DMS53 treated with DMSO at 0.1 percent for 48 hours (cell line): ENCODE measurements at regions not wholly inside any gene's neighbourhood (a gene's known extent, or its start where the extent isn't known, plus 50 kb on each side); places are given as distances from the start of the nearest gene placed in this dataset.
"Not testable (repeated sequence)": the region's sequence is repeated elsewhere in the genome, so short reads cannot be mapped to it uniquely, and the experiment has no call there.

ENCODE experiments used
- DNase-seq: peaks from one replicate; lab custom pipeline; 2025; ENCODE audit not compliant: unreplicated experiment; lab: John Stamatoyannopoulos, UW

DNA sequence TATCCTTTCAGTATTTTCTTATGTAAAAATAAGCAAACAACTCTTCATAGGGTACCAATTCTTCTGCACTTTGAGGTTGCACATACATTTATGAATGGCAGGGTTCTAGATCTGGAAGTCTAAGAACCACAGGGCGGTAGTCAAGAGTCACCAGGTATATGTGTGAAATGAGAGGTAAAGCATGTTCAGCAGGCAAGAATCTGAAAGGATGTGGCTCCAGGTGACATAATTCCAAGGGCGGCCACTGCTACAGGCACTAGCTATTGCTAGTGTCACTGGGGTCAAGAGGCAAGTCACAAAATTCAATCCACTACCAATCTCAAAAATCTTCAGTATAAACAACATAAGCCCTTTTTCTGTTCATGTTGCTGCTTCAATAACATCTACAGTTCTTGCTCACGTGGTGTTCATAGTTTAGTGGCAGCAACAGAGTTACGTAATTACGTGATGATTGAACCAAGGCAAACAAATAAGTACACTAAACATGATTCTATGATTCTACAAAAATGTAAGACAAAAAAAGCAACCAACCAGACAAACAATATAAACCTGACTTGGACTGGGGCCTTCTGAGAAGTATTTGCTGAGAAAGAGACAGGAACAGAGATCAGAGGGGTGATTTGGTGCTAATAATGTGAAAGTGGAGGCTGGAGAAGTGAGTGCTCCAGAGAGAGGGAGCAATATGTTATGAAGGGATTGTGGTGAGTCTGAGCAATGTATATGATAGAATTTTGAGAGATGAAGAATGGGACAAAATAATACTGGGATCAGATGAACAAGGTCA lies 101.7 kb downstream of the NAA11 start:
- no peak for DNase-seq

DNA sequence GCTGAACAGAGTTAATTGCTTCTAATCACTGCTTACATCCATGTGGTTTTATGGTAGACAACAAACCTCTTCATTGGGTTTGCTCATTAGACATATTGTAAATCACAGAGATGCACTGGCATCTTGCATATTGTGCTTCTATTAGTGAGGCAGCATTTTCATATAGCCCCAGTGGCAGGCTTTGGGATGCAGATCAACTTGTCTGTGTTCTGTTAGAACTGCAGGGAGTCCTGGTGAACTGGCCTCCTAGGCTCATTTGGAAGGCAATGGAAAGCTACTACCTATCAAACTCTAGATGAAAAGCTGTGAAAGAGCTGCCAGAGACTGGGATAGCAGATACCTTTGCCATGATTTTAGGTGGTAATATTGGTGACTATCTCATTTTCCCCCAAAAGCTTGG lies 108.8 kb downstream of the NAA11 start:
- no peak for DNase-seq

DNA sequence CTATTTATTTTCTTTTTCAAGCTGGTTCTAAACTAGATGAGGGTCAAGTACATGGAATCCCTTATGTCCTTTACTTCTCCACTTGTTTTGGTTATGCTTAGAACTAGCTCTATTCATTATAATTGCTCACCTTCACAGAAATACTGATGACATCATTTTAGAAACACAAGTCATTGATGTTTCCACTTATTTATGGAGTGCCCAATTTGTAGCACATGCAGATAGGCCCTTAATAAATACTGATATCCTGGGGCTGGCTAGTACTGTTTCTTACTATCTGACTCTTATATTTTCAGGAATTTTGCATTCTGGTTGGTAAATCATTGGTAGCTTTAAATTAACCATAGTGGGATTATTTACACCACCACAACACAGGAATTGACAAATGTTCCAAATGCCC lies 112.2 kb downstream of the NAA11 start:
- no peak for DNase-seq

DNA sequence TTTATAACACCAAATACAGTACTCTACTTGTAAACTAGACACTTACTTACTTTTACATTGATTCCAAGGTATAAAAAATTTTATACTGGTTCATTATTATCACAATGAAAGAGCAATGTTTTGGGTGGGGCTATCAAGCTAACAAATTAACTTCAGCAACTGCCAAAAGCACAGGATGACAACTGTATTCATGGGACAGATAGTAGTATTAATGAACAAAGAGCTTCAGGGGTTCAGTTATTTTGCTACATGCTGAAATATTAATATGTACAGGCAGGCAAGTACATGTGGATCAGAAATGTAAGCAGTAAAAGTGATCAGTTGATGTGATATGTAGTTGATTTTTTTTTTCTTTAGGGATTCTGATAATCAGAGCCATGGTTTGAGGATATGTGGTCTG lies 112.9 kb downstream of the NAA11 start:
- no peak for DNase-seq

DNA sequence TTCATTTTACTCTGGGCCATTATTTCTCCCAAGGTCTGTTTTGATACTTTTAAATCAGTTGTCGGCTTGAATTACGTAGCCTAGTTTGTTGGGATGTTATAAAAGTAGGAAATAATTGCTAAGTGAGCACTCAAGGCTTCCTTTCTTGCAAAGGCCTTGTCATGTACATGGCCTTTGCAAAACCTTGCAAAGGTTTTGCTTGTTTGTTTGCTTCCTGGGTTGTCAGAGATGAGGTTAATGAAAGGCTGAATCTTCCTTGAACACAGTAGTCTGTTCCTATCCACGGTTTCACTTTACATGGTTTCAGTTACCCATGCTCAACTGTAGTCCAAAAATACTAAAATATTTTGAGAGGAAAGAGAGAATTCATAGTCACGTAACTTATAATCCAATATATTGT lies 113.5 kb downstream of the NAA11 start:
- no peak for DNase-seq

DNA sequence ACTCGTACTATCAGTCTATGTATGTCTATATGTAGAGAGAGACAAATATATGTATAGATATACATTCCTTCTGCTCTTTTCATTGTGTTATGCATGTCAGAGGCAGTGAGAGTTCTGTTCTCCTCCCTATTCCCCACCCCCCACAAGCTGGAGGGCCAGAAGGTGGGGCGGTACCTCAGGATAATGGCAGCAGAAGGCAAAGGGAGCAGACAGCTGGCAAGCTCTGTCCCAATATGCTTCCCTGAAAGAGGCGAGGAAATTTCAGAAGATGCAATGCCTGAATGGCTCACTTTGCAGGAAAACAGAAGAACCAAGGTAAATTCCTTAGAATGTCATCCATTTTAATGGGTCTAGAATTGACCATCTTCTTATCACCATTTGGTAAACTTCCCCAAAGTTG lies 114.4 kb downstream of the NAA11 start:
- DNase-seq = no peak

DNA sequence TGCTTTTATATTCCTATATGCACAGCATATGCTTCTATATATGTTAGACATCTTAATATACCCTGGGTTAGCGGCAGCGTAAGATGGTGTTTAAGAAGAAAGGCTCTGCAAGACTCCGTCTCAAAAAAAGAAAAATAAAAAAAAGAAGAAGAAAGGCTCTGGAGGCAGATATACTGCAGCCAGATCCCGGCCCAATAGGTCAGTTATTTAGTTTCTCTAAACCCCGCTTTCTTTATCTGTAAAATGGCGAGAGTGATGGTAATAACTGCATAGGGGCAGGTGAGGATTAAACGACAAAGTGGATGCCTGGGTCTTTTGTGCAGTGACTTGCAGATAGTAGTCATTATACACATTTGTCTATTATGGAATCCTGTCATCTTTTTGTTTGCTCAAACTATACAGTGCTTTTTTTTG lies 115.2 kb downstream of the NAA11 start:
- DNase-seq = no peak

DNA sequence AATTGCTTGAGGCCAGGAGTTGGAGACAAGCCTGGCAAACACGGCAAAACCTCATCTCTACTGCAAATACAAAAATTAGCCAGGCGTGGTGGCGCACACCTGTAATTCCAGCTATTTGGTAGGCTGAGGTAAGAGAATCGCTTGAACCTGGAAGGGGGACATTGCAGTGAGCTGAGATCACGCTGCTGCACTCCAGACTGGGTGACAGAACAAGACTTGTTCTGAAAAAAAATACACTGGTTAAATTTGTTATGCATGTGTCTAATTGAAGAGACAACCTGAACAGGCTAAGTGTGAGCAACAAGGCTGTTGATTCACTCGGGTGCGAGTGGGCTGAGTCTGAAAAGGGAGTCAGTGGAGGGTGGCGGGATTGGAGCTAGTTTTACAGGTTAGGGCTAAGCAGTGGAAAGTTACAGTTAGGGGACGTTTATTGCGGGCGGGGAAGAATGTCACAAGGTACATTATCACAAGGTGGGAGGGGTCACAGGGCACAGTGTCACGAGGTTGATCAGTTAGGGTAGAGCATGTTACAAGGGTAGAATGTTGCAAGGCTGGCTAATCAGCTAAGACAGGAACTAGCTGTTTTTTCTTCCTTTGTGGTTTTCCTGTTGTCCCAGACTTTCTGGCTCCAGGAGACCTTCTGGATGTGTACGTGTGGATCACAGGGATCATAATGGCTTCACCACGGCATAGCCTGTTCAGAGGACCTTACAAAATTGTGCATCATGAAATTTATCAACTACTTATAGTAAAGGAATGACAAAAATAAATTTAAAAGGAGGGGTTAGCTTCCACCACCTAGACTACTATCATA lies 115.8 kb downstream of the NAA11 start:
- no peak for DNase-seq

DNA sequence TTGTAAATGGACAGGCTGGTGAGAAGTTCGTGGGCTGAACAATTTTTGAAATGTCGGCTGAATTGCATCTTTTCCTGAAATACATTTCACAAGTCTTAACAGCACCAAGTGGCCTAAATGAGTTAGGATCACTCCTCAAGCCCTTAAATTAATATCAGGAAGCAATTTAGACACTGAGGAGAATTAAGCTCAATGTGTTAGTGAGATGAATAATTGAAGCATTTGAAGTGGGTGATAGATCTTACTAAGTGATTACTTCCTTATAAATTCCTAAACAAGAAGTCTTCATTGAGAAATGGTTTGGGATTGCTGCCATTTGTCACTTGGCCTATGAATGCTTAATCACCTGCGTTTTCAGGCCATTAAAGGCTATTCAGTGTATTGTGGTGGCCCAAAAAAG lies 116.8 kb downstream of the NAA11 start:
- no peak for DNase-seq

DNA sequence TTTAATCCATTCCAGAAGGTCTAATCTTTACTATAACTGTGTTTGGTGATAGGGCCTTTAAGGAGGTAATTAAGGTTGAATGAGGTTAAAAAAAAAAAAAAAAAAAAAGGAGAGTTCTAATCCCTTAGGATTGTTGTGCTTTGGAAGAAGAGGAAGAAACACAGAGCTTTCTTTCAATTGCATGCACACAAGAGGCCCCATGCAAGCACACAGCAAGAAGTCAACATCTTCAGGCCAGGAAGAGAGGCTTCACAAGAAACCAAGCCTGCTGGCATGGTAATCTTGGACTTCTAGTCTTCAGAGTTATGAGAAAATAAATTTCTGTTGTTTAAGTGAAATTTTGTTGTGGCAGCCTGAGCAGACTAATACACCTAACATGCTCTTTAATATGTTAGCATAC lies 118.6 kb downstream of the NAA11 start:
- no peak for DNase-seq

DNA sequence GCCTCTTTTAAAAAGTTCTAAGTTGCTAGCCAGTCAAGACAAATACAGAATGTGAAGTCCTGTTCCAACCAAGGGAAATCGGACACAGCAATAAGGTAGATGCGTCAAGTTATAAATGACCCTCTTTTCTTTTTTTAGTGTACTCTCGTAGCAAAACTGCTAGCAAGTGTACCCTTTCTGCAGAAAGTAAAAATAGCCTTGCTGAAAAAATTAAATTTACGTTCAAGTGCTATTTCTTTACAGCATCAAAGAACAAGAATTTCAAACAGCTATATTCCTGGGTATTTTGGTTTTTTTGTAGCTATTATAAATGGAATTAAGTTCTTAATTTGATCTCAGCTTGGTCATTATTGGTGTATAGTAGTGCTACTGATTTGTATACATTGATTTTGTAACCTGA lies 119.2 kb downstream of the NAA11 start:
- DNase-seq = no peak

DNA sequence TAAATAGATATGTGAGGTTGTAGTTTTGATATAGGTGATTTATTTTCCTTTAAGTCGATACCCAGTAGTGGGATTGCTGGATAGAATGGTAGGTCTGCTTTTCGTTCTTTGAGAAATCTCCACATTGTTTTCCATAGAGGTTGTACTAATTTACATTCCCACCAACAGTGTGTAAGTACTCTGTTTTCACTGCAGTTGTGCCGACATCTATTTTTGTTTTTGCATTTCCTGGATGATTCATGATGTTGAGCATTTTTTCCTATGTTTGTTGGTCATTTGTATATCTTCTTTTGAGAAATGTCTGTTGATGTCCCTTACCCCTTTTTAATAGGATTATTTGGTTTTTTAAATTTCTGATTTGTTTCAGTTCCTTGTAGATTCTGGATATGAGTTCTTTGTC lies 120.7 kb downstream of the NAA11 start:
- DNase-seq = no peak

DNA sequence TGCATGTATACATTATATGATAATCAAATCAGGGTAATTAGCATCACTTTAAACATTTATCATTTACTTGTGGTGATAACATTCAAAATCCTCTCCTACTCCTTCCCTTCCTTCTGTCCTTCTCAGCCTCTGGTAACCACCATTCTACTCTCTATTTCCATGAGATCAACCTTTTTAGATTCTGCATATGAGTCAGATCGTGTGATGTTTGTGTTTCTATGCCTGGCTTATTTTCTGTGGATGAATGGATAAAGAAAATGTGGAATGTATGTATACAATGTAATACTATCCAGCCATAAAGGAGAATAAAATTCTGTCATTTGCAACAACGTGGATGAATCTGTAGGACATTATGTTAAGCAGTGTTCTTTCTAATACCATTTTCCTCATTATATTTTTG lies 123.9 kb downstream of the NAA11 start:
- peak; percentile 72 for DNase-seq

DNA sequence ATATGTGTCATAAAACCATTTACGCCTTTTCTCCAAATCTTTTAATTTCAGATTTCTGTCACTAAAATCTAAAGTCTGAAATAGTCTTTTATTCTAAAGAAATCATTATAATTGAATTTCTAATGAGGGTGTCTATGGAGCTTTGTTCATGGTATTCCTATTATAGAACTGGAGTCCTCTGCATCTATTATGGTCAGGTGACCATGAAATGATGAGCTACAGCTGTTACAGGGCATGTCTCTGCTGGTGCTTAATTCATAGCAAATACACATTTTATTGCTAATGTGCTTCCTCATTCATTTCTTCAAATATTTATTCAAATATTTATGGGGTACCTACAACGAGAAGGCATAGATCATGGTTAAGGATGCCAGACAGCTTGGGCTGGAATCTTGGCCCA lies 126.1 kb downstream of the NAA11 start:
- DNase-seq = no peak

DNA sequence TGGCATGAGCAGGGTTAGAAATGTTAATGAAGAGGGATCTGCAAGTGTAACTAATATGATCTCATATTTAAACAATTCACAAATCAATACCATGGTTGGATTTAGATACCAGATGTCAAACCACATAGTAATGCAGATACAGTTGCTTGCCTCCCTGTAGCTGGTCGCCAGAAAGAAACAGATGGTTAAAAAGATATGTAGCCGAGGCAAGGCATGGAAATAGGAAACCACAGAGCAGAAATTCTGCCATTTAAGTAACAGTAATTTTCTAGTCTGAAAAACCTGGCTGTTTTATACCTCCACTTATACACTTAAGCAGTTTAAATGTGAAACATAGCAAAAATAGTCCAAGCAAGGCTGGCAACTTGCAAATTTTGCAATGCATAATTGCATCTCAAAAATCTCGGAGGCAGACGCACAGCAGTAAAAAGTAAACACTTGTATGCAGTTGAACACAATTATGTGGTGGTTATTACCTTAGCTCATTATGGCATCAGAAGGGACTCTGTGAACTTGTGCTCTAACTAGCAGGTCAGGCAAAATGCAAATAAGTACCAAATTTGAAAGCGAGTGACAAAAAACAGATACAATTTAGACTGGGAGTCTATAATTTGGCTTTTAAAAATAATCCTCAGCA lies 126.8 kb downstream of the NAA11 start:
- no peak for DNase-seq

DNA sequence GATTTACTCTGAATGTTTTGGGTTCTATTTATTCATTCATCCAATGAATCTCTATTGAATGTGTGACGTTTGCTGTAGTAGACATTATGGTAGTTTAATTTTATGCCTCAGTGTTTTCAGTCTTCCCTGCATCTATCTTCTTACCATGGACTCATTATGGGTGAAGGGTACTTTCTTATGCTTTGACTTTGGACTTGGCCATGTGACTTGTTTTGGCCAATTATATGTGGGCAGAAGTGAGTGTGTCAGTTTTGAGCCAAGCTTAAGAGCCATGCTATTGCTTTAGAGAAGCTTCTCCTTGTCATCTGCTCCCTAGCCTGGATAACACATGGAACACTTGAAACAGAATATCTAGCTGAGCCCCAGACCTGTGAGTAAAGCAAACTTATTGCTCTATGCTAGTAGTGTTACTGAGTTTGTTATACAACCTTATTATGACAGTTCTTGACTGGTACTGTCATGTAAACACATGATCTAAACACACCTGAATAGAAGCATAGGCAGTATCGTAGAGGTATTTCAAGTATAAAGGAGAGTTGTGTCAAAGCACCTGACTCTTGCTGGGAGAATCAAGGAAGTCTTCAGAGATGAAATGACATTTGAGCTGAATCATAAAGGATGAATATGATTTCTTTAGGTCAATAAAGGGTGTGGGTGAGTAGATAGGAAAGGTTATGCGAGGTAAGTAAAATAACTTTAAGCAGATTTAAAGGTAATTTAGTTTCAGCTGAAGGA lies 128.4 kb downstream of the NAA11 start:
- no peak for DNase-seq

DNA sequence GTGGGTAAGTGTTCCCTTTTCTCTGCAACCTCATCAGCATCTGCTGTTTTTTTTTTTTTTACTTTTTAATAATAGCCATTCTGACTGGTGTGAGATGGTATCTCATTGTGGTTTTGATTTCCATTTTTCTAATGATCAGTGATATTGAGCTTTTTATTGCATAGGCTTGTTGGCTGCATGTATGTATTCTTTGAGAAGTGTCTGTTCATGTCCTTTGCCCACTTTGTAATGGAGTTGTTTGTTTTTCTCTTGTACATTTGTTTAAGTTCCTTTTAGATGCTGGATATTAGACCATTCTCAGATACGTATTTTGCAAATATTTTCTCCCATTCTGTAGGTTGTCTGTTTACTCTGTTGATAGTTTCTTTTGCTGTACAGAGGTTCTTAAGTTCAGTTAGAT lies 134.6 kb downstream of the NAA11 start:
- DNase-seq = not testable (repeated sequence)

DNA sequence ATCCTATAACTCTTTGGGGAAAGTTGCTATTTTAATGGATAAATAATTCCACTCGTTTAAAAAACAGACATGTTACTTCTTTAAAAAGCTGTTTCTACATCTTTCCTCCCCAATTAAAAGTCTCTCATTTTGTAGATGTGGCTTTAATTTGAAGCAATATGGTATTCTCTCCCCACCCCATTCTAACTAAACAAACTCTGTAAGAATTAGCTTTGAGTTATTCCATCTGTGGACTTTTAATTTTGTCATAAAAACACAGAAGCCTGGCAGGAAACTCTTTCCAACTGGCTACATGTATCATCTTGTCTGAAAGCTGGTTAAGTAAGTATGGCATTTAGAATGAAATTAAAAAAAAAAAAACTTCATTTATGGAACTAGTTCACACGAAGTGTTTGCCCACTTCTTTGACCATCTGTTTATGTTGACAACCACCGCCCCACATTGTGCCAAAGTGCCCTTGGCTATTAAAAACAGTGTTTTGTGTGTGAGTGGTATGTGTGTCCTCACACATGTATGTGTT lies 140.3 kb downstream of the NAA11 start:
- no peak for DNase-seq

DNA sequence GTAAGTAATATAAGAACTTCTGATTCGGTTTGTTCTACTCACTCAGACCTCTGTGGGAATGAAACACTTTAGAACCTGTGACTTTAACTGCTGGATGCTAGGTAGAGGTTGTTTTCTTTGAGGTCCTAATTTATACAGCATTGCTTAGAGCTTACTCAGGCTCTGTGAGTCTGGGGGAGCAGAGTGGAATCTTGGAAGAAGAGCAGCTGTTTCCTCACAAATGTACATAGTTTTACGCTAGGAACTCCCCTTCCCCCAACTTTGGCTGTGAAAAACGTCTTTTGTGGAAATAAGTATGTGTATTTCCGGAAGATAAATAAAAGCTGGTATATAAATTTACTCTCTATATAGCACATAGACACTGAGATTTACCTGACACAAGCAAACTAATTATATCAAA lies 141.4 kb downstream of the NAA11 start:
- no peak for DNase-seq

DNA sequence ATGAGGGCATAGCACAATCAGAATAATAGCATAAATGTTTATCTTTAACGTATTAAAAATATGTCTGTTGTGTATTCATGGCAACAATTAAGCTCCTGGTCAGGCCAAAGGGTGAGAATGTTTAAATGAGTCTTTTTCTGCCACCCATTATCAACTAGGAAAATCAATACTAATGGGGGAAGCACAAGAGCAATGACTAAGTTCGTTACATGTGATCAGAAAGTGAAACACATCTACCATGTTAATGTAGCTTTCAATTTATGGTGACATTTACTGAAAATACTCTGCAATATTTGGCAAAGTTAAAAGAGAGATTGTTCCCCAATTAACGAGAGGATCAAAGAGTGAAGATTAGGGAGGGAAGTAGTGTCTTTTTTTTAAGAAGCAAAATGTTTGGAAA lies 143.7 kb downstream of the NAA11 start:
- no peak for DNase-seq

DNA sequence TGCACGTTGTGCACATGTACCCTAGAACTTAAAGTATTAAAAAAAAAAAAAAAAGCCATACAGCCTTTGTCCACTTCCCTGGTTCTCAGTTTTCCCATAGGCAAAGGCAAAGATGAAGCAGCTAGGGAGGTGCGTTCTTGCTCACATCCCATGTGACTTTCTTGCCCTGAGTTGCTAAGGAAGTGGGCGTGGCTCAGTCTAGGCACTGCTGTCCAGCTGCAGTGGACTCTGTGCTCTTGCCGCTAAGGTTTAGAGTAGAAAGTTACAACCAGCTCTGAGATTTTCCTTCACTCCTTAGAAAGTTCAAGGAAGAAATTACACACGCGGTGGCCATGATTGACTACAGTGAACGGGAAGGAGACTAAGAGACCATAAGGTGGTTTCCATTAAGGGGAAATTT lies 144.7 kb downstream of the NAA11 start:
- DNase-seq = no peak
